HG03139 (cell line): ENCODE measurements at regions not wholly inside any gene's neighbourhood (a gene's known extent, or its start where the extent isn't known, plus 50 kb on each side); places are given as distances from the start of the nearest gene placed in this dataset.
"Not testable (repeated sequence)": the region's sequence is repeated elsewhere in the genome, so short reads cannot be mapped to it uniquely, and the experiment has no call there.

Source experiments
- ATAC-seq: cut with Tn5 transposase; IDR thresholded peaks from one replicate; pipeline ENCODE4 v1.9.1; 2021; ENCODE audit not compliant: unreplicated experiment

DNA sequence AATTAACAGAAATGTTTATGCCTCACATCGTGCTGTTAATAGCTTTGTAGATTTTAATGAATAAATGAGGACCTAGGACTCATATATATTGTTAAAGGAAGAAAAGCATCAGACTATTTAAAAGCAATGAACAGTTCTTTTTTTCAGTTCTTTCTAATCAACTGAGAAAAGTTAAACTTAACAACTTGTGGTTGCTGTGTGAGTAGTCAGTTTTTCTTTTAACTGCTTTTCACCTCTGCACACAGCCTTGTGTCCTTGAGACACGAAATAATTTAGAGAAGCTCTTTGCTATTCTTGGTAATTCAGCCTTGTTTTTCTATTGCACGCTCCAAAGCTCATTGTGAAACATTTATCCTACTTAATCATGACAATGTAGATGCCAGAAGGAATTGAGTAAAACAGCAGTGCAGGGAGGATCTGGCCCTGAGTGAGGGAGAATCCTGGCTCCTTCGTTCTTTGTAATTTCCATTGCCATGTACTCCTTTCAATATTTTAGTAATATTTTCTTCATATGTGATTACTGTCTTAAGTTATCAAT lies 499.0 kb downstream of the PYDC2 start:
- ATAC-seq = no peak

DNA sequence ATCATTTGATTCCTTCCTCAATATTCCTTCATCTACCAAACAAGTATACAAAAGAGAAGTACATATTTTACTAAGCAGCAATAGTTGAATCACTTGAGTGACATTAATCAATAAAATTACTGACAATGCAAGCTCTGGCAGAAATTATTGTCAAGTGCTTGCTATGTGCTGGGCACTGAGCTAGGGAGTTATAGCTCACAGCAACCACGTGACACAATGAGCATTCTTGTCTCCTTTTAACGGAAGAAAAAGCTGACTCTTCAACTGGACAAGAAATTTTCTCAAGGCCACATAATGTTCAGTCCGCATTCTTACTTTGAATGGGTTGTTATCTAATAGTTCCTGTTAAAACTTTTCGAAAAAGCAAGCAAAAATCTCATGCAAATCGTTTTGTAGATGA lies 500.1 kb downstream of the PYDC2 start:
- ATAC-seq = no peak

DNA sequence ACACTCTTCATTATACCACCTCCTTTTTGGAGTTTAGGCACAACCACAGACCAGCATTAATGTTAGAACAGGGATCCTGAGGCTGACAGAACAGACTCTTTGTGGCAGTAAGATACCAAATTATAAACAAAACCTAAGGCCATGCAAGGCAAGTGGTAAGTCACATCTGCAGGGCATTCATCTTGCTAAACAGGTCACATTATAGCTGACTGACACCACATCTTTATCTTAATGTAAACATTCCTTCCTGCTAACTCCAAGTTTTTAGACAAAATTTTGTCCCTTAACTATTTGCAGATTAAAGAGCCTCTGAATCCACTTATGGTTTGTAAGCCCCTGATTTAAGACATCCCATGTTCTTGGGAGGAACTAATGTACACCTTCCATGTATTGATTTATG lies 500.6 kb downstream of the PYDC2 start:
- ATAC-seq = no peak

DNA sequence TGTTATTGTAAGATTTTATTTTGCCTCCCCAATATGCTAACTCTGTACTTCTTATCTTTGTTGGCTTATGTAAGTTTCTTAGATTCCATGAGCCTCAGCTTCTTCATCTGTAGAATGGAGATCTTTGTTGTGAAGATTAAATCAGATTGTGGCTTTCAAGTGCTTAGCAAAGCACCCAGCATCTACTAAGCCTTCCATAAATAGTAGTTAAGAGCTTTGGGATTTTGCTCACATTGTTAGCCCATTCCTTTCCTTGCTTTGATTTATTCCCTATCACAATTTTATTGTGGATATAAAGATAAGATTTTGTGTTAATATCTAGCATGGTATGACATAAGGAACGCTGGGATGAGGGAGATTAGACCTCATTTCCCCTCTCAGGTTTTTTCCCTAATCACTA lies 501.4 kb downstream of the PYDC2 start:
- ATAC-seq = no peak

DNA sequence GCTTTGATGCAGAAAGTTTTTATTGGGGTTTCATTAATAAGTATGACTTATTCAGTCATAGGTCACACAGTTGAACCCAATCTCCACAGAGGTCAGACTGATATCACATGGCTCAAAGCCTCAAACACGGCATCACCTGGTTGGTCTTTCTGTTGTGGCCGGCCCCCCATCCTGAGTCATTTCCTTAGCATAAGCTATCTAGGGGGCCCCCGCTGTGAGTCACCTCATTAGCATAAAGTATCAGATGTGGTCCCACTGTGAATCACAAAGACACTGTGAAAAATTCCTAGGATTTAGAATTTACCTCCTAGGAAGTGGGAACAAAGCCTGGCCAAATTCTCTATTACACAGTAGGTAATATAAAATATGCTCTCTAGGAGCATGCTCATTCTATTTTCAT lies 502.2 kb downstream of the PYDC2 start:
- ATAC-seq = no peak

DNA sequence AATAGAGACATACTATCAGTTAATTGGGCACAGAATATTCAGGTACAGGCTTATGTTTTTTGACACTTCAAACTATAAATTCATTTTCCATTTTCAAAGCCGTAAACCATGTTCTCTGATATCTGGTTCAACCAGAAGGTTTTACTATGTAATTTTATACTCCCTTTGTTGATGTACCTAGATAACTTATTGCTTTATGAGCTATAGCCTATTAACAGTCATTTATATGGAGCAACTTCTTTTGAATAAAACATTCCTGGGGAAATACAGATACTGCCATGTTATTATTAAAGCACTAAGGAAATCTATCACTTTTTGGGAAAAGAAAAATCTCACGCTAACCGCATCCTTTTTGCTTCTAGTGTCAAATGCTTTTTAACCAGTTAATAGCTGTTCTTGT lies 505.6 kb downstream of the PYDC2 start:
- no peak for ATAC-seq

DNA sequence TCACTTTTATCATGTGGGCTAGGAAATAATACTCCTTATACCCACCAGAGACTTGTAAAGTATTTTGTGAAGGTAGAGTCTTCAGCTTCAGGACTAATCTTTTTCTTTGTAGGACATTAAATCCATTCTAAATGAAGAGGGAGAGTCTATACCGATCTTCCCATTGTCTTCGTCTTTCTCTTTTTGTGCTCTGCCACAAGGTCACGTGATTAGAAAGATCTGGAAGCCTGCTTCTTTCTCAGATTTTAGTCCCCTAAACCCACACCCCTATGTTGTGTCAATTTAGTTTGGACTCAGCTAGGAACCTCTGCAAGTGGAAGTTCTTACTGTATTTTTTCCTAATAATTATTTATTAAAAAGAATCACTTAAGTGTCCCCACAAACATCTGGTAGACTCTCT lies 507.3 kb downstream of the PYDC2 start:
- no peak for ATAC-seq

DNA sequence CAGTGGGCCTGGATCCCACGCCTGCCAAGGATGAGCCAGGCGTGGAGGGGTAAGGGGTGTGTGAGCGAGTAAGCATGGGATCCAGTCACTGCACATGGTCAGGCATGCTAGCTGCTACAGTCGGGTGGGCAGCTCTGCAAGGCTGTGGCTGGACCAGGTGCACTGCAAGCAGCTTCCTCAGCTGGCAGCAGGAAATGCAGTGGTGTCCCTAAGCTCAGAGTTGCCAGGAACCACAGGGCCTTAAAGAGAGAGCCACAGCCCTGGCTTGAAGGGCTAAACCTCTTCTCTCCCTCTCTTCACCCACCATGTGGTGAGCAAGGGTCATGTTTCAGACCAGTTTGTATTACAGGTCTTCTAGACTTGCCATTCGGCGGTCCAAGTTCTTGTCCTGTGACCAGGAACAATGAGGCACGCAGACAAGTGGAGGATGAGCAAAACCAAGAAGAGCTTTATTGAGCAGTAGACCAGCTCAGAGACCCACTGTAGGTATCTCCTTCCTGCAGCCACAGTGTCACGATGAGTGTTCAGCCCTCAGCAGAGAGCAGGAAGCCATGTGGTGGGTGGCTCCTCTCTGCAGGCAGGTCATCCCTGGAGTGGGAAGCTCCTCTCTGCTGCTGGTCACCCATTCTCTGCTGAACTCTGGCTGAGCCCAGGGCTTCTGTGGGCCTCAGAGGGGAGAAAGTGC lies 511.9 kb downstream of the PYDC2 start:
- ATAC-seq = no peak

DNA sequence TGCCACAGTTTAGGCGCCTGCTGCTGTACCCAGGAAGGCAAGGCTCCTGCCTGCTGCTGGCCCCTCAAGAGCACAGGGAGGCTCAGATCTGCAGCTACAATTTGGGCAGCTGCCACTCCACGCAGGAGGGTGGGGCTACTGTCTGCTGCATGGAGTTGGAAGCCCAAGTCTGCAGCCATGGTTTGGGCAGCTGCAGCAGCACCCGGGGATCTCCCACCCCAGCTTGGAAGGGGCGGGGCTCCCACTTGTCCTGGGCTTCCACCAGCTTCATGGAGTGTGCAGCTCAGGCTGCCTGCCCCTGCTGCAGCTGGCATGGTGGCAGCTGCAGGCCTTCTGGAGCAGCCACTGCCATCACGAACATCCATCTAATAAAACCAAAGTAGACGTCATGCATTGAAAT lies 512.9 kb downstream of the PYDC2 start:
- ATAC-seq = no peak

DNA sequence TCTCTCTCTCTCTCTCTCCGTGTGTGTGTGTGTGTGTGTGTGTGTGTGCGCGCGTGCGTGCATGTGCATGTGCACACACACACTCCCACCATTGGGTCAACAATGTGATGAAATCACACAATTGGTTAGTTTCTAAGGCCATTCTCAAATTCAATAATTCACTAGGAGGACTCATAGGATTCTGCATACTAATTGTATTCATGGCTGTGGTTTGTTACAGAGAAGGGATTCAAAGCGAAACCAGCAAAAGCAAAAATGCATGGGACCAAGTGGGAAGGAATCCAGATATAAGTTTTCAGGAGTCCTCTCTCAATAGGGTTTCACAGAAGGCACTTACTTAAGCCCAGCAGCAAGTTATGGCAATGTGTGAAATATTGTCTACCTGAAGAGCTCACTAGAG lies 515.0 kb downstream of the PYDC2 start:
- ATAC-seq = no peak

DNA sequence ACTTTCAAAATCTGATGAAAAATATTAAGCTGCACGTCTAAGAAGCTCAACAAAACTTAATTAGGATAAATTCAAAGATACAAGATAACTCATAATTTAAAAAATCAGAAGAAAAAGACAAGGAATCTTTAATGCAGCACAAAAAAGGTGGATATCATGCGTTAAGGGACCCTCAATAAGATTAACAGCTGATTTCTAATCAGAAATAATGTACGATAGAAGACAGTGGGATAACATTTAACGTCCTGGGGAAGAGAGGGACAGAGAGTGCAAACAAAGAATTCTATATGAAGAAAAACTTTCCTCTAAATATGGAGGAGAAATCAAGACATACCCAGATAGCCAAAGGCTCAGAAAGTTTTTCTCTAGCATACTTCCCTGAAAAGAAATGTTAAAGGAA lies 519.5 kb downstream of the PYDC2 start:
- ATAC-seq = no peak

DNA sequence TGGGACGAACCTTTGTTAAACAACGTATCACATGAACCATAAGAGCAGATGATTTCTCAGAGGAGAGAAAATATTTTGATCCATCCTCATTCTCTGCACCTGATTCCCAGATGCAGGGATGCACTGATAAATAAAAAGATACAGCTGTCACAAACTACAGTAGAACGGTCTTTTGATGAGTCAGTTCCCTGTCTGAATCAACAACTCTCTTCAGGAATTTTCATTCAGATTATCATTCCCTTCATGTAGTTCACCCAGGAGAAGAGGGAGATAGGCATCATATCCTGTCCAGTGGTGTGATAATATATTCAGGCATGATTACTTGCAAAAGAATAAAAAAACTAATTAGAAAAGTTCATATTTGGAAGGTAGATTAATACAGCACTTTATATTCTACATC lies 521.5 kb downstream of the PYDC2 start:
- ATAC-seq = no peak

DNA sequence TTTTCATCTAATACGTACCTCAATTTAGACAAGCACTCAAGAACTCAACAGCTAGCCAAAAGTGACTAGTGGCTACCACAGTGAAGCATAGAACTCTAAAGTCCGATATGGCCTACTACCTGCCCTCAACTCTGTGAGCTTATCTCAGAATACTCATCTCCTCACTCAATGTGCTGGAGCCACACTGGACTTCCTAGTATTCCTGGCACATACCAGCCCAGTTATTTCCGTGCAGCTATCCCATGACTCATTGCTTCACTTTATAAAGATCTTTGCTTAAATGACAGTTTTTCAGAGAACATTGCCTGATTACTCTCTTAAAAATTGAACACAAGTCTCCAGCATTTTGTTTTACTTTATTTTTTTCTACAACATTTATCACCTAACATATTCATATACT lies 524.7 kb downstream of the PYDC2 start:
- no peak for ATAC-seq

DNA sequence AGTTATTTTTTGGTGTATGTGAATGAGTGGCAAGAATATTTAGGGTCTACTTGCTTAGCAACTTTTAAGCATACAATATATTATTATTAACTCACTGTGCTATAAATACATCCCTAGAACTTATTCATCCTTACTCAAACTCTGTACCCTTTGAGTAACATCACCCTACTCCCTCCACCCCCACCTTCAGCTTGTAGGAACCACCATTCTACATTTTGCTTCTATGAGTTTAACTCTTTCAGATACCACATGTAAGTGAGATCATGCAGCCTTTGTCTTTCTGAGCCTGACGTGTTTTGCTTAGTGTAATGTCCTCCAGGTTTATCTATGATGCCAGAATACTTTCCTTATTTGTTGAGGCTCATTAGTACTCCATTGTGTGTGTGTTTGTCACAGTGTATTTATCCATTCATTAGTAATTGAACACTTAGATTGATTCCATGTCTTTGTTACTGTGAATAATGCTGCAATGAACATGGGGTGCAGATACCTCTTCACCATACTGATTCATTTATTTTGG lies 526.9 kb downstream of the PYDC2 start:
- no peak for ATAC-seq

DNA sequence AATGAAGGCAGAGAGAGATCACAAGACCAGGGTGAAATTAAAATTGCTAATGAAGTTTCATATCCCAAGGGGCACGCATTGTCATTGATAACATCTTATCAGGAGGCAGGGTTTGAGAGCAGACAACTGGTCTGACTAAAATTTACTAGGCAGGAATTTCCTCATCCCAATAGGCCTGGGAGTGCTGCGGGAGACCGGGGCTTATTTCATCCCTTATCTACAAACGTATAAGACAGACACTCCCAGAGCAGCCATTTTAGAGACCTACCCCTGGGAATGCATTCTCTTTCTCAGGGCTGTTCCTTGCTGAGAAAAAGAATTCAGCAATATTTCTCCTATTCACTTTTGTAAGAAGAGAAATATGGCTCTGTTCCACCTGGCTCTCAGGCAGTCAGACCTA lies 533.0 kb downstream of the PYDC2 start:
- ATAC-seq = not testable (repeated sequence)

DNA sequence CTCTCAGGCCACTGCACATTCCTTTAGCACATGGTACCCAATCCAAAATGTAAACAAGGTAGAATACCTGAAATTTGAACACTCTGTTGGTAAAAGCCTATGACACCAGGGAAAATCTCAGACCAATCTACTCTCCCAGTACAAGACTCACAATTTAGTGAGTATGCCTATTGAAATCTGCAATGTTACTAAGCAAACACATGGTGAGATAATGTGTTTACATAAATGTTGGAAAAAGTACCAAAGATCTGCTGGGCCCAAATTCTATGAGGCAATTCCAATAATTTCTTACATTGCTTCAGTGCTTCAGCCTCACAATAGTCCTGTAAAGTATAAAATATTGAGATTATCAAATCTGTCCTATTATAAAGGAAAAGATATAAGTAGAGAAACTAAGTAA lies 536.1 kb downstream of the PYDC2 start:
- no peak for ATAC-seq

DNA sequence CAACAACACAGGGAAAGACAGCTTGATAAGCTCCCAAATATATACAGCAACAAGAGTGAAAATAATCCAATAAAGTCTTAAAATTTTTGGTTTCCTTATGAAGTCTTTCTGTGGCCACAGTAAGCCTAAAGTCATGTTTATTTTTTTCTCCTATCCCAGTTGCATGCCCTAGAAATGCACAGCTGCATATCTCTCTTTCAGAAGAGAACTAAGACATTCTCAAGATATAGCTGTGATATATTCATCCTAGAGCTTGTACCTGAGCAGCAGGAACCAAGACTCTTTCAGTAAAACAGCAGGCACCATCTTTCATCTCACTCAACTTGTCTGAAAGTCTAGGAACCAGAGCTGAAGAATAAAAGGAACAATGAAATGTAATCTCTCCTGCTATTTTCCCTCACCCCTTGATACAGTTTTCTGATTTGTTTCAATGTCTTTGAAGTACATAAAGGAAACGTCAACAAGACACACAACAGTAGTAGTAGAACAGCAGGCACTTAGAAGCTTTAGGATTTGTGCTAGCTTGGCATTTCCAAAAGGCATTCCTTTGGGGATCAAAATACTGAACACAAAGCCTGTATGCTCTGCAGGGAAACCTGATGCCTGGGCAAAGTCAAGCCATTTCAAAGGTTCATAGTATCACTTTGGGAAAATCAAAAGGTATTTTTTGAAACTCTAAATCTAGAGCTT lies 536.8 kb downstream of the PYDC2 start:
- ATAC-seq = no peak

DNA sequence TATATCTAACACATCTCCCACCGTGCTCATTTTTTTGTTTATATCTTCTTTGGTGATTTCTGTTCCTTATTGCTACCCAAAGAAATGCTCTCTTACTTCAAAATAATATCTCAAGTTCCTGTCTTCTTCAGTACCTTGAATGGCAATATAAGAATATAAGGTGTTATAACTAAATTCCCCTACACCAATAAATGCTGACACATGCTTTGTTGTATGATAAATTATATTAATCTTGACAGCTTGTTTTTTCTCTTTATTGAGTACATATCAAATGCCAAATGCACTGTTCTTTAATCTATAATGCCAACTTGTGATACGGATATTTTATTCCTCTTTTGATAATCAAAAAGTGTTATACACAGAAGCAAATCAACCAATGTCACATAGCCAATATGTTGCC lies 540.3 kb downstream of the PYDC2 start:
- no peak for ATAC-seq

DNA sequence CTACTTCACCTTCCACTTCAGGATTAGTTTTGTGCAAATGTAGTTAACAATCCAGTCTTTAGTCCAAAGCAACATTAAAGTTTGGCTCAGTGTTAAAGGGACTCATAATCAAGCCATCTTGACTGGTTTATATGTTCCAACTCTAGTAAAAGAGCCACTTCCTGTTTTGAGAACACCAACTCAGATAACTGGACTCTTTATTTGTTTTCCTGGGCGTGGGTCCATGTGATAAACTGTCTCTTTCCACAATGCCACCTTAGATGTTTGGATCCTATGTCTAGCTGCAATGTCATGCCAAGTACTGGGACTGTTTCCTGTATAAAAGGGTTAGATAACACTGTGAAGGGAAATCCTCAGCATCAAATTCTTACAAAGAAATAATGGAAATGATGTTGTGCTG lies 545.0 kb downstream of the PYDC2 start:
- no peak for ATAC-seq

DNA sequence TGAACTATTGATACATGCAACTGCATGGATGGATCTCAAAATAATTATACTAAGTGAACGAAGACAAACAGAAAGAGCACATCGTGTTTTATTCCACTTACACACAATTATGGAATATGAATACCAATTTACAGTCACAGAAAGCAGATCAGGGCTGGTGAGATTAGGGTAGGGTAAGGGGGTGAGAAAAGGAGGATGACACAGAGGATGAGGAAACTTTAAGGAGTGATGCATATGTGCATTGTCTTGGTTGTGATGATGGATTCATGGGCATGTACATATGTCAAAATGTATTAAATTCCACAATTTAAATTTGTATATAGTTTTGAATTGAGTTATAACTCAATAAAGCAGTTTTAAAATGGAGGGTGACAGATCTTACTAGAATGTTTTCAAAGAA lies 548.9 kb downstream of the PYDC2 start:
- ATAC-seq = no peak

DNA sequence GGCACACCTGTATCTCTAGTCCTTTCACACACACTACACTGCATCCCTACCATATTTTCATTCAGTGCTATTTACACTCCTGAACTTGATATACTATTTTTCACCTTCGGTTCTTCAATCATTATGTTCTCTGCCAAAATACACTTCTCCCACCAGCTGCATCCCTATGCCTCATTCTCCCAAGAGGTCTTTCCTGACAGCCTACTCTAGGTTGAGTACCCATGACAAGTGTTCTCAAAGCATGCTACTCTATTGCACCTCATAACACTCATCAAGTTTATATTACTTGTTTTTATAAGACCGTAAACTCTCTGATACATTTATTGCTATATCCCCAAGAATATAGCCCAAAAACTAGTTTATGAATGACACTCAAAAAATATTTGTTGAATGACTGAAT lies 549.5 kb downstream of the PYDC2 start:
- no peak for ATAC-seq

DNA sequence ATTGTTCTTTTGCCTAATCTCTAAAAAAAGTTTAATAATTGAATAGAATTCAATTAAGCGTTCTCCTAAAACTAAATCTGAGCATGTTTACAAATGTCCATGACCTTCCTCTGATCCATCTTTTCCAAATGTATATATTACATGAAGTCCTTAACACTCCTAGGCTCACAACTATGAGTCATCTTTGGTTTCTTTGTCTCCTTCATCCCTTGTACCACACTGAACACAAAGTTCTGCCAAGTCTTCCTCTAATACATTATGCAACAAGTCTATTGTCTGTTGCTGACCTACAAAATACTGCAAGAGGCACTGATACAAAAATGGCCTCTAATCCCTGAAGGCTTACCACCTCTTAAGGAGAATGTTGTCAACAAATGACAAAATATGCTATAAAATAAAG lies 550.2 kb downstream of the PYDC2 start:
- ATAC-seq = no peak

DNA sequence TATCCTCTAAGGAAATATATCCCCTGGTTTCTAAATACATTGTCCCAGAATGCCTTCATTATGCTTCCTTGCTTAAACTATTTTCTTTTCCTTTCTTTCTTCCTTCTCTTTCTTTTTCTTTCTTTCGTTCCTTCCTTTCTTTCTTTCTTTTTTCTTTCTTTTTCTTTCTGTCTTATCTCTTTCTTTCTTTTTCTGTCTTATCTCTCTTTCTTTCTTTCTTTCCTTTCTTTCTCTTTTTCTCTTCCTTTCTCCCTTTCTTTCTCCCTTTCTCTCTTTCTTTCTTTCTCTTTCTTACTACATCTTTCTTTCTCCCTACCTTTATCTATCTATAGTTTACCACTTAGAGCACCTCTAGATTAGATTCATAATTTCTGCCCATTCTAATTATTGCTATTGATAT lies 552.1 kb downstream of the PYDC2 start:
- ATAC-seq = no peak
